RWPE2 (cell line): ENCODE measurements at regions not wholly inside any gene's neighbourhood (a gene's known extent, or its start where the extent isn't known, plus 50 kb on each side); places are given as distances from the start of the nearest gene placed in this dataset.

Experiments
- ATAC-seq: fragments of 200-7000 bp; cut with Tn5 transposase; 3 replicates; pipeline ENCODE4 v1.9.1; 2021; ENCODE audit warnings: low read depth
- DNase-seq: peaks from one replicate; pipeline ENCODE4 v3.0.0-alpha.2; 2020; ENCODE audit warnings: low spot score
- H3K27ac ChIP-seq: fragments of 450-650 bp; 2 replicates; pipeline ENCODE4 v1.5.1; 2017; ENCODE audit warnings: mild to moderate bottlenecking; ENCODE audit not compliant: poor library complexity, severe bottlenecking
- H3K27me3 ChIP-seq: fragments of 250-450 bp; sonication (Bioruptor Pico); 2 replicates; pipeline ENCODE4 v1.5.1; 2021; ENCODE audit warnings: mild to moderate bottlenecking, moderate library complexity; ENCODE audit not compliant: insufficient read depth, poor library complexity, severe bottlenecking
- H3K36me3 ChIP-seq: fragments of 250-450 bp; sonication (Bioruptor Pico); 2 replicates; pipeline ENCODE4 v1.5.1; 2020; ENCODE audit warnings: low read depth, mild to moderate bottlenecking, moderate library complexity
- H3K4me1 ChIP-seq: fragments of 250-450 bp; sonication (Bioruptor Pico); 2 replicates; pipeline ENCODE4 v1.5.1; 2021; ENCODE audit warnings: mild to moderate bottlenecking, moderate library complexity; ENCODE audit not compliant: insufficient read depth, poor library complexity, severe bottlenecking
- H3K4me3 ChIP-seq: fragments of 250-450 bp; sonication (Bioruptor Pico); 2 replicates; pipeline ENCODE4 v1.5.1; 2021; ENCODE audit warnings: mild to moderate bottlenecking, moderate library complexity; ENCODE audit not compliant: severe bottlenecking
- H3K9me3 ChIP-seq: fragments of 250-450 bp; sonication (Bioruptor Pico); 2 replicates; pipeline ENCODE4 v1.5.1; 2021; ENCODE audit warnings: mild to moderate bottlenecking, moderate library complexity; ENCODE audit not compliant: severe bottlenecking
- CTCF ChIP-seq: fragments of 450-650 bp; IDR thresholded peaks from one replicate; pipeline ENCODE4 v1.5.1; 2017; ENCODE audit warnings: mild to moderate bottlenecking, moderate library complexity; ENCODE audit not compliant: poor library complexity, severe bottlenecking

- H3K9me3 ChIP-seq, result no peaks in the 10 kb centered on the region
- DNase-seq (no peak), ATAC-seq (no peak)
- no peaks in the 10 kb centered on the region for H3K27me3 ChIP-seq
- H3K27ac ChIP-seq, result no peak overlapping the region
- no peak overlapping the region for H3K4me3 ChIP-seq
- TF ChIP-seq CTCF, result no peak
- no peaks in the 10 kb centered on the region for H3K36me3 ChIP-seq
- H3K4me1 ChIP-seq, result no peaks in the 10 kb centered on the region
Measured at GRCh38 chr5:124996023-124996763, 249.8 kb upstream of the ZNF608 start.

GRCh38 chr5:124996764-124997077 is 250.3 kb upstream of the ZNF608 start:
- DNase-seq (no peak), ATAC-seq (no peak)
- H3K4me1 ChIP-seq, result no peaks in the 10 kb centered on the region

GRCh38 chr5:124997186-124997893 is 250.9 kb upstream of the ZNF608 start:
- no peak overlapping the region for H3K4me3 ChIP-seq

More at GRCh38 chr5:124996764-124997077, 250.3 kb upstream of the ZNF608 start:
- no peaks in the 10 kb centered on the region for H3K27me3 ChIP-seq
- no peaks in the 10 kb centered on the region for H3K36me3 ChIP-seq
- no peak overlapping the region for H3K4me3 ChIP-seq
- TF ChIP-seq CTCF, result no peak
- H3K9me3 ChIP-seq, result no peaks in the 10 kb centered on the region
- H3K27ac ChIP-seq, result no peak overlapping the region

GRCh38 chr5:124998520-124998919 is 252.1 kb upstream of the ZNF608 start:
- ATAC-seq, result no peak
- no peak overlapping the region for H3K27ac ChIP-seq

More at GRCh38 chr5:124997186-124997893, 250.9 kb upstream of the ZNF608 start:
- DNase-seq, result no peak
- no peaks in the 10 kb centered on the region for H3K9me3 ChIP-seq
- TF ChIP-seq CTCF, result no peak
- no peaks in the 10 kb centered on the region for H3K4me1 ChIP-seq
- H3K27me3 ChIP-seq, result no peaks in the 10 kb centered on the region
- no peaks in the 10 kb centered on the region for H3K36me3 ChIP-seq
- no peak overlapping the region for H3K27ac ChIP-seq
- ATAC-seq, result no peak

More at GRCh38 chr5:124998520-124998919, 252.1 kb upstream of the ZNF608 start:
- no peak for DNase-seq
- no peaks in the 10 kb centered on the region for H3K9me3 ChIP-seq
- H3K4me3 ChIP-seq, result no peak overlapping the region
- TF ChIP-seq CTCF, result no peak
- H3K4me1 ChIP-seq, result no peaks in the 10 kb centered on the region
- H3K27me3 ChIP-seq, result no peaks in the 10 kb centered on the region
- H3K36me3 ChIP-seq, result no peaks in the 10 kb centered on the region
